Stimulated activated CD4-positive, alpha-beta T cell treated with anti-CD3 and anti-CD28 coated beads, Interleukin-2, amount 100 ng/mL, for 4 hours (primary cell): ENCODE measurements at regions not wholly inside any gene's neighbourhood (a gene's known extent, or its start where the extent isn't known, plus 50 kb on each side); places are given as distances from the start of the nearest gene placed in this dataset.
"Not testable (repeated sequence)": the region's sequence is repeated elsewhere in the genome, so short reads cannot be mapped to it uniquely, and the experiment has no call there.

Source experiments
- DNase-seq: peaks from one replicate; pipeline ENCODE4 v3.0.0-alpha.2; 2020; ENCODE audit warnings: low read depth

- DNase-seq, result no peak
These were observed 831.0 kb upstream of the ACVR2A start for GRCh38 chr2:147013696-147014392.

- DNase-seq, result no peak
These were observed 836.3 kb upstream of the ACVR2A start for GRCh38 chr2:147008481-147008880.

- DNase-seq, result no peak
These were observed 838.1 kb upstream of the ACVR2A start for GRCh38 chr2:147006736-147007141.

GRCh38 chr2:147003081-147003480 lies 841.7 kb upstream of the ACVR2A start:
- no peak for DNase-seq

GRCh38 chr2:147002256-147002655 lies 842.6 kb upstream of the ACVR2A start:
- no peak for DNase-seq

GRCh38 chr2:147001061-147001460 lies 843.8 kb upstream of the ACVR2A start:
- no peak for DNase-seq

- DNase-seq, result not testable (repeated sequence)
These were observed 844.7 kb upstream of the ACVR2A start for GRCh38 chr2:147000151-147000550.

- DNase-seq, result no peak
These were observed 846.9 kb upstream of the ACVR2A start for GRCh38 chr2:146997945-146998344.

- no peak for DNase-seq
These were observed 847.3 kb upstream of the ACVR2A start for GRCh38 chr2:146997488-146997887.

- DNase-seq, result no peak
These were observed 850.6 kb upstream of the ACVR2A start for GRCh38 chr2:146994246-146994645.

- DNase-seq, result no peak
These were observed 852.4 kb upstream of the ACVR2A start for GRCh38 chr2:146992466-146992865.

- DNase-seq, result no peak
These were observed 852.8 kb upstream of the ACVR2A start for GRCh38 chr2:146992057-146992456.

GRCh38 chr2:146990311-146991054 lies 854.3 kb upstream of the ACVR2A start:
- no peak for DNase-seq

- DNase-seq, result no peak
These were observed 855.1 kb upstream of the ACVR2A start for GRCh38 chr2:146989741-146990140.

- no peak for DNase-seq
These were observed 856.8 kb upstream of the ACVR2A start for GRCh38 chr2:146987996-146988395.

- DNase-seq, result no peak
These were observed 858.7 kb upstream of the ACVR2A start for GRCh38 chr2:146986161-146986560.

GRCh38 chr2:146985753-146986152 lies 859.1 kb upstream of the ACVR2A start:
- DNase-seq, result no peak

GRCh38 chr2:146984014-146984413 lies 860.8 kb upstream of the ACVR2A start:
- DNase-seq, result no peak

GRCh38 chr2:146982393-146982846 lies 862.4 kb upstream of the ACVR2A start:
- DNase-seq, result no peak

- DNase-seq, result no peak
These were observed 862.9 kb upstream of the ACVR2A start for GRCh38 chr2:146981921-146982320.

GRCh38 chr2:146979746-146980145 lies 865.1 kb upstream of the ACVR2A start:
- DNase-seq, result no peak

- no peak for DNase-seq
These were observed 866.0 kb upstream of the ACVR2A start for GRCh38 chr2:146978577-146979555.
